HEK293 (cell line): ENCODE measurements at regions not wholly inside any gene's neighbourhood (a gene's known extent, or its start where the extent isn't known, plus 50 kb on each side); places are given as distances from the start of the nearest gene placed in this dataset.

ENCODE experiments used
- CTCF ChIA-PET: fragments of 350-600 bp; formaldehyde crosslinking; extraction: SDS; loops from one replicate; lab custom pipeline; 2021; ENCODE audit warnings: antibody characterized with exemption; lab: Yijun Ruan, JAX
- POLR2A ChIA-PET: fragments of 300-600 bp; formaldehyde crosslinking; extraction: SDS; loops from one replicate; lab custom pipeline; 2020; ENCODE audit warnings: antibody characterized with exemption, inconsistent platforms; lab: Yijun Ruan, JAX
- H3K27ac ChIP-seq: fragments of 200-500 bp; sonication (Bioruptor generic); 2 replicates; pipeline ENCODE4 v1.5.1; 2014; ENCODE audit warnings: low read depth, low read length, control low read depth, inconsistent platforms; ENCODE audit errors: extremely low read depth
- H3K36me3 ChIP-seq, 2 experiments: fragments of 200-500 bp in 1 of 2; sonication (Bioruptor generic) in 1 of 2; 1 replicate in 1 of 2; 2 replicates in 1 of 2; pipeline ENCODE4 v1.5.1; 2014 to 2017; ENCODE audit warnings: inconsistent platforms in 2 of 2, low read length in 2 of 2; ENCODE audit not compliant: control insufficient read depth in 2 of 2, insufficient read depth in 1 of 2
- H3K4me1 ChIP-seq: fragments of 200-500 bp; sonication (Bioruptor generic); 2 replicates; pipeline ENCODE4 v1.5.1; 2014; ENCODE audit warnings: mild to moderate bottlenecking, low read length, inconsistent platforms; ENCODE audit not compliant: control insufficient read depth, insufficient read depth
- H3K4me3 ChIP-seq: 2 replicates; pipeline ENCODE4 v1.5.1; 2011; ENCODE audit warnings: low read depth, mild to moderate bottlenecking, control low read depth, low read length, moderate library complexity
- H3K9me3 ChIP-seq: fragments of 200-500 bp; sonication (Bioruptor generic); 2 replicates; pipeline ENCODE4 v1.5.1; 2014; ENCODE audit warnings: low read depth, low read length, inconsistent platforms; ENCODE audit not compliant: control insufficient read depth, insufficient read depth
- GLIS2 ChIP-seq: fragments of 450-650 bp; formaldehyde crosslinking; IDR thresholded peaks from 2 replicates; pipeline ENCODE4 v1.5.1; 2016; ENCODE audit warnings: missing biosample characterization, missing genetic modification characterization
- MEIS1 ChIP-seq: sonication (generic); formaldehyde crosslinking; IDR thresholded peaks from 2 replicates; pipeline ENCODE4 v1.8.1; 2022; ENCODE audit warnings: missing genetic modification reagents, mild to moderate bottlenecking, borderline replicate concordance
- PRDM1 ChIP-seq: fragments of 450-650 bp; formaldehyde crosslinking; IDR thresholded peaks from 2 replicates; pipeline ENCODE4; 2016; ENCODE audit warnings: missing biosample characterization, missing genetic modification characterization
- REPIN1 ChIP-seq: fragments of 450-650 bp; formaldehyde crosslinking; IDR thresholded peaks from 2 replicates; pipeline ENCODE4 v1.5.1; 2017; ENCODE audit warnings: missing biosample characterization, missing genetic modification characterization, low read depth
- SP3 ChIP-seq: fragments of 450-650 bp; formaldehyde crosslinking; IDR thresholded peaks from 2 replicates; pipeline ENCODE4 v1.5.1; 2016; ENCODE audit warnings: missing biosample characterization, missing genetic modification characterization
- ZFHX2 ChIP-seq: fragments of 450-650 bp; formaldehyde crosslinking; conservative IDR thresholded peaks from 2 replicates; pipeline ENCODE4 v1.5.1; 2016; ENCODE audit warnings: missing biosample characterization, missing genetic modification characterization
- ZNF10 ChIP-seq: fragments of 450-650 bp; formaldehyde crosslinking; IDR thresholded peaks from 2 replicates; pipeline ENCODE4 v1.5.1; 2017; ENCODE audit warnings: missing biosample characterization, missing genetic modification characterization
- ZNF132 ChIP-seq: fragments of 450-650 bp; formaldehyde crosslinking; IDR thresholded peaks from 2 replicates; pipeline ENCODE4 v1.5.1; 2017; ENCODE audit warnings: missing biosample characterization, missing genetic modification characterization, borderline replicate concordance
- ZNF2 ChIP-seq: fragments of 450-650 bp; formaldehyde crosslinking; IDR thresholded peaks from 2 replicates; pipeline ENCODE4 v1.5.1; 2016; ENCODE audit warnings: missing biosample characterization, missing genetic modification characterization
- ZNF266 ChIP-seq: fragments of 450-650 bp; formaldehyde crosslinking; IDR thresholded peaks from 2 replicates; pipeline ENCODE4 v1.5.1; 2016; ENCODE audit warnings: missing biosample characterization, missing genetic modification characterization, low read depth
- ZNF350 ChIP-seq: fragments of 450-650 bp; formaldehyde crosslinking; IDR thresholded peaks from 2 replicates; pipeline ENCODE4 v1.5.0; 2017; ENCODE audit warnings: missing biosample characterization, mild to moderate bottlenecking, missing genetic modification characterization
- ZNF48 ChIP-seq: fragments of 450-650 bp; formaldehyde crosslinking; IDR thresholded peaks from 2 replicates; pipeline ENCODE4 v1.5.1; 2016; ENCODE audit warnings: missing biosample characterization, missing genetic modification characterization
- ZNF561 ChIP-seq: fragments of 450-650 bp; IDR thresholded peaks from 2 replicates; pipeline ENCODE4 v1.5.1; 2018; ENCODE audit warnings: missing biosample characterization, missing genetic modification characterization, borderline replicate concordance
- ZNF596 ChIP-seq: fragments of 450-650 bp; IDR thresholded peaks from 2 replicates; pipeline ENCODE4 v1.5.0; 2018; ENCODE audit warnings: missing biosample characterization, mild to moderate bottlenecking, missing genetic modification characterization, moderate library complexity
- ZNF623 ChIP-seq: fragments of 450-650 bp; formaldehyde crosslinking; IDR thresholded peaks from 2 replicates; pipeline ENCODE4 v1.5.1; 2016; ENCODE audit warnings: missing biosample characterization, missing genetic modification characterization
- ZNF624 ChIP-seq: fragments of 450-650 bp; formaldehyde crosslinking; IDR thresholded peaks from 2 replicates; pipeline ENCODE4 v1.5.1; 2017; ENCODE audit warnings: missing biosample characterization, missing genetic modification characterization
- ZNF660 ChIP-seq: fragments of 450-650 bp; IDR thresholded peaks from 2 replicates; pipeline ENCODE4 v1.5.1; 2018; ENCODE audit warnings: missing biosample characterization, mild to moderate bottlenecking, missing genetic modification characterization
- ZNF830 ChIP-seq: fragments of 450-650 bp; IDR thresholded peaks from 2 replicates; pipeline ENCODE4 v1.5.0; 2018; ENCODE audit warnings: missing biosample characterization, missing genetic modification characterization, low read depth, mild to moderate bottlenecking, moderate library complexity
- TF ChIP-seq, protein P1 (sequence below): fragments of 450-650 bp; formaldehyde crosslinking; IDR thresholded peaks from 2 replicates; pipeline ENCODE4 v1.5.1; 2017; ENCODE audit warnings: missing biosample characterization, missing genetic modification characterization
- TF ChIP-seq, protein P2 (sequence below): fragments of 450-650 bp; formaldehyde crosslinking; IDR thresholded peaks from 2 replicates; pipeline ENCODE4 v1.5.1; 2016; ENCODE audit warnings: missing biosample characterization, missing genetic modification characterization
- TF ChIP-seq, protein P3 (sequence below): fragments of 450-650 bp; formaldehyde crosslinking; IDR thresholded peaks from 2 replicates; pipeline ENCODE4 v1.5.1; 2017; ENCODE audit warnings: missing biosample characterization, missing genetic modification characterization
- TF ChIP-seq, protein P4 (sequence below): fragments of 450-650 bp; formaldehyde crosslinking; IDR thresholded peaks from 2 replicates; pipeline ENCODE4 v1.5.1; 2016; ENCODE audit warnings: missing biosample characterization, missing genetic modification characterization, borderline replicate concordance
- TF ChIP-seq, protein P5 (sequence below): fragments of 450-650 bp; formaldehyde crosslinking; IDR thresholded peaks from 2 replicates; pipeline ENCODE4 v1.5.1; 2016; ENCODE audit warnings: missing biosample characterization, missing genetic modification characterization

DNA sequence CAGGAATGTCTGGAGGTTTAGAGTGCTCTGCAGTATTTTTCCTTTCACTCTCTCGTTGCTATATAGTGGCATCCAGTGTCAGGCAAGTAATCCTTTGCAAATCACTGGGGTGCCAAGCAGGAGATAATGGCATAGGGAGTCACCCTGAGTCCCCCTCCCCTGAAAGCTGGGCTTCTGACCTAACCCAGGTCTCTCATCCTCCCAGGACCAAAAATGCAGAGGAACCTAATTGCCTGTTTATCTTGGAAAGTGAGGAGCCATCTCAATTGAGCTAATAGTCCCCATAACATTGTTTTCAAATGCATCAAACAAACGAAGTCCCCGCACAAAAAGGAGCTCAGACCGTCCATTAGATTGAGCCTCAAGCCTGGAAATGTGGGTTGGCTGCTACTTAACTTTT, 368.0 kb upstream of the IRX2 start:
- Histone ChIP-seq H3K27ac (no peak overlapping the region), H3K4me3 (no peak overlapping the region), H3K4me1 (no peaks in the 10 kb centered on the region), H3K36me3 (no peaks in the 10 kb centered on the region), H3K9me3 (no peaks in the 10 kb centered on the region)
- ChIA-PET POLR2A (no interaction called here), CTCF (no interaction called here)
- TF ChIP-seq MEIS1 (CRISPR knock-in tag) (no peak), PRDM1 (no peak), ZNF350 (tag by site-specific recombination) (no peak), ZNF132 (no peak), ZFHX2 (tag by site-specific recombination) (no peak), ZNF660 (tag by site-specific recombination) (no peak), ZNF266 (tag by site-specific recombination) (no peak), ZNF10 (tag by site-specific recombination) (no peak), ZNF623 (tag by site-specific recombination) (no peak), ZNF830 (no peak), REPIN1 (no peak), ZNF2 (no peak), GLIS2 (no peak), ZNF48 (tag by site-specific recombination) (no peak)
- TF ChIP-seq, protein P1, sequence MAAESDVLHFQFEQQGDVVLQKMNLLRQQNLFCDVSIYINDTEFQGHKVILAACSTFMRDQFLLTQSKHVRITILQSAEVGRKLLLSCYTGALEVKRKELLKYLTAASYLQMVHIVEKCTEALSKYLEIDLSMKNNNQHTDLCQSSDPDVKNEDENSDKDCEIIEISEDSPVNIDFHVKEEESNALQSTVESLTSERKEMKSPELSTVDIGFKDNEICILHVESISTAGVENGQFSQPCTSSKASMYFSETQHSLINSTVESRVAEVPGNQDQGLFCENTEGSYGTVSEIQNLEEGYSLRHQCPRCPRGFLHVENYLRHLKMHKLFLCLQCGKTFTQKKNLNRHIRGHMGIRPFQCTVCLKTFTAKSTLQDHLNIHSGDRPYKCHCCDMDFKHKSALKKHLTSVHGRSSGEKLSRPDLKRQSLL (tag by site-specific recombination), result no peak

DNA sequence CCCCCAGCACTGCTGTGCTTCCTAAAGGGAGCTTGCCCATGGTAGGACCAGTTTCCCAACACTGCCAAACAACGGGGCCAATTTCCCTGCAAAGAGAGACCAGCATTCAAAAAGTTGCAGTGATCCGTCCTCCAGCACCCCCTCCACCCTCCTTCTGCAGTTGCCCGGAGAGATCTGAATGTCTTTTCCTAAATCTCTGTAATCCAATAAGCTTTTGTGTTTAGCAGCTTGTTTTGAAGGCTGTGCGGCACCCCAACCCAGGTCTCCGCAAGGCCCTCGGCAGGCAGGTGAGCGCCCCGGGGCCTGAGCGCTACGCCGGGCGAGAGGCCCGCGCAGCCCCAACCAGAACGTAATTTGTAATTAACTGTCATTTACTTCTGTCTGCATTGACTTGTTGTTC, 366.9 kb upstream of the IRX2 start:
- H3K4me3 ChIP-seq, result no peak overlapping the region
- H3K4me1 ChIP-seq, result no peaks in the 10 kb centered on the region
- H3K36me3 ChIP-seq, result no peaks in the 10 kb centered on the region
- POLR2A ChIA-PET, result interaction anchor here (1.2 kb wide), 1 partner anchor 67 kb away, joined by 3 read pairs; no protein-coding TSS in a partner anchor
- CTCF ChIA-PET, result no interaction called here
- no peak overlapping the region for H3K27ac ChIP-seq
- TF ChIP-seq ZNF596 (tag by site-specific recombination) (no peak), ZNF624 (tag by site-specific recombination) (no peak), SP3 (tag by site-specific recombination) (no peak), ZNF561 (tag by site-specific recombination) (no peak)
- TF ChIP-seq, protein P2, sequence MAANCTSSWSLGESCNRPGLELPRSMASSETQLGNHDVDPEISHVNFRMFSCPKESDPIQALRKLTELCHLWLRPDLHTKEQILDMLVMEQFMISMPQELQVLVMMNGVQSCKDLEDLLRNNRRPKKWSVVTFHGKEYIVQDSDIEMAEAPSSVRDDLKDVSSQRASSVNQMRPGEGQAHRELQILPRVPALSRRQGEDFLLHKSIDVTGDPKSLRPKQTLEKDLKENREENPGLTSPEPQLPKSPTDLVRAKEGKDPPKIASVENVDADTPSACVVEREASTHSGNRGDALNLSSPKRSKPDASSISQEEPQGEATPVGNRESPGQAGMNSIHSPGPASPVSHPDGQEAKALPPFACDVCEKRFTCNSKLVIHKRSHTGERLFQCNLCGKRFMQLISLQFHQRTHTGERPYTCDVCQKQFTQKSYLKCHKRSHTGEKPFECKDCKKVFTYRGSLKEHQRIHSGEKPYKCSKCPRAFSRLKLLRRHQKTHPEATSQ (tag by site-specific recombination), result no peak
- TF ChIP-seq, protein P3, sequence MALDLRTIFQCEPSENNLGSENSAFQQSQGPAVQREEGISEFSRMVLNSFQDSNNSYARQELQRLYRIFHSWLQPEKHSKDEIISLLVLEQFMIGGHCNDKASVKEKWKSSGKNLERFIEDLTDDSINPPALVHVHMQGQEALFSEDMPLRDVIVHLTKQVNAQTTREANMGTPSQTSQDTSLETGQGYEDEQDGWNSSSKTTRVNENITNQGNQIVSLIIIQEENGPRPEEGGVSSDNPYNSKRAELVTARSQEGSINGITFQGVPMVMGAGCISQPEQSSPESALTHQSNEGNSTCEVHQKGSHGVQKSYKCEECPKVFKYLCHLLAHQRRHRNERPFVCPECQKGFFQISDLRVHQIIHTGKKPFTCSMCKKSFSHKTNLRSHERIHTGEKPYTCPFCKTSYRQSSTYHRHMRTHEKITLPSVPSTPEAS (tag by site-specific recombination), result no peak
- TF ChIP-seq, protein P4, sequence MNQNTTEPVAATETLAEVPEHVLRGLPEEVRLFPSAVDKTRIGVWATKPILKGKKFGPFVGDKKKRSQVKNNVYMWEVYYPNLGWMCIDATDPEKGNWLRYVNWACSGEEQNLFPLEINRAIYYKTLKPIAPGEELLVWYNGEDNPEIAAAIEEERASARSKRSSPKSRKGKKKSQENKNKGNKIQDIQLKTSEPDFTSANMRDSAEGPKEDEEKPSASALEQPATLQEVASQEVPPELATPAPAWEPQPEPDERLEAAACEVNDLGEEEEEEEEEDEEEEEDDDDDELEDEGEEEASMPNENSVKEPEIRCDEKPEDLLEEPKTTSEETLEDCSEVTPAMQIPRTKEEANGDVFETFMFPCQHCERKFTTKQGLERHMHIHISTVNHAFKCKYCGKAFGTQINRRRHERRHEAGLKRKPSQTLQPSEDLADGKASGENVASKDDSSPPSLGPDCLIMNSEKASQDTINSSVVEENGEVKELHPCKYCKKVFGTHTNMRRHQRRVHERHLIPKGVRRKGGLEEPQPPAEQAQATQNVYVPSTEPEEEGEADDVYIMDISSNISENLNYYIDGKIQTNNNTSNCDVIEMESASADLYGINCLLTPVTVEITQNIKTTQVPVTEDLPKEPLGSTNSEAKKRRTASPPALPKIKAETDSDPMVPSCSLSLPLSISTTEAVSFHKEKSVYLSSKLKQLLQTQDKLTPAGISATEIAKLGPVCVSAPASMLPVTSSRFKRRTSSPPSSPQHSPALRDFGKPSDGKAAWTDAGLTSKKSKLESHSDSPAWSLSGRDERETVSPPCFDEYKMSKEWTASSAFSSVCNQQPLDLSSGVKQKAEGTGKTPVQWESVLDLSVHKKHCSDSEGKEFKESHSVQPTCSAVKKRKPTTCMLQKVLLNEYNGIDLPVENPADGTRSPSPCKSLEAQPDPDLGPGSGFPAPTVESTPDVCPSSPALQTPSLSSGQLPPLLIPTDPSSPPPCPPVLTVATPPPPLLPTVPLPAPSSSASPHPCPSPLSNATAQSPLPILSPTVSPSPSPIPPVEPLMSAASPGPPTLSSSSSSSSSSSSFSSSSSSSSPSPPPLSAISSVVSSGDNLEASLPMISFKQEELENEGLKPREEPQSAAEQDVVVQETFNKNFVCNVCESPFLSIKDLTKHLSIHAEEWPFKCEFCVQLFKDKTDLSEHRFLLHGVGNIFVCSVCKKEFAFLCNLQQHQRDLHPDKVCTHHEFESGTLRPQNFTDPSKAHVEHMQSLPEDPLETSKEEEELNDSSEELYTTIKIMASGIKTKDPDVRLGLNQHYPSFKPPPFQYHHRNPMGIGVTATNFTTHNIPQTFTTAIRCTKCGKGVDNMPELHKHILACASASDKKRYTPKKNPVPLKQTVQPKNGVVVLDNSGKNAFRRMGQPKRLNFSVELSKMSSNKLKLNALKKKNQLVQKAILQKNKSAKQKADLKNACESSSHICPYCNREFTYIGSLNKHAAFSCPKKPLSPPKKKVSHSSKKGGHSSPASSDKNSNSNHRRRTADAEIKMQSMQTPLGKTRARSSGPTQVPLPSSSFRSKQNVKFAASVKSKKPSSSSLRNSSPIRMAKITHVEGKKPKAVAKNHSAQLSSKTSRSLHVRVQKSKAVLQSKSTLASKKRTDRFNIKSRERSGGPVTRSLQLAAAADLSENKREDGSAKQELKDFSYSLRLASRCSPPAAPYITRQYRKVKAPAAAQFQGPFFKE (tag by site-specific recombination), result no peak
- TF ChIP-seq, protein P5, sequence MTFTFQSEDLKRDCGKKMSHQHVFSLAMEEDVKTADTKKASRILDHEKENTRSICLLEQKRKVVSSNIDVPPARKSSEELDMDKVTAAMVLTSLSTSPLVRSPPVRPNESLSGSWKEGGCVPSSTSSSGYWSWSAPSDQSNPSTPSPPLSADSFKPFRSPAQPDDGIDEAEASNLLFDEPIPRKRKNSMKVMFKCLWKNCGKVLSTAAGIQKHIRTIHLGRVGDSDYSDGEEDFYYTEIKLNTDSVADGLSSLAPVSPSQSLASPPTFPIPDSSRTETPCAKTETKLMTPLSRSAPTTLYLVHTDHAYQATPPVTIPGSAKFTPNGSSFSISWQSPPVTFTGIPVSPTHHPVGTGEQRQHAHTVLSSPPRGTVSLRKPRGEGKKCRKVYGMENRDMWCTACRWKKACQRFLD (tag by site-specific recombination), result no peak
- H3K9me3 ChIP-seq, result no peaks in the 10 kb centered on the region
